ENCODE measurements at regions not wholly inside any gene's neighbourhood (a gene's known extent, or its start where the extent isn't known, plus 50 kb on each side); places are given as distances from the start of the nearest gene placed in this dataset.
"Not testable (repeated sequence)": the region's sequence is repeated elsewhere in the genome, so short reads cannot be mapped to it uniquely, and the experiment has no call there.

DNA sequence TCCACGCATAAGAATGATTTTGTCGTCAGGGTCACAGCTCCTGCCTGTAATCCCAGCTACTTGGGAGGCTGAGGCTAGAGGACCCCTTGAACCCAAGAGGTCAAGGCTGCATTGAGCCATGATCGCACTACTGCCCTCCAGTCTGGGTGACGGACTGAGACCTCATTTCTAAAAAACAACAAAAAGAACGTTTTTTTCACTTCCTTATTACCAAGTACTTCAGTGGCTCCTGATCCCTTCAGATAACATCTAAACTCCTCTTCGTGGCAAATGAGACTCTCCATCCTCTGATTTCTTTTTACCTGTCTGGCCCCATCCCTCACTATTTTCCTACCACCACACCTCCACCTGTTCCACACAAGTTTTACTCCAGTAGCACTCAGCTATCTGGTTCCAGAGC, 105.4 kb upstream of the TLK1 start:
- H3K36me3 Mint-ChIP-seq (ENCODE audit: low read depth) = peaks cover 2% of the 10 kb centered on the region
- no peaks in the 10 kb centered on the region for H3K27me3 Mint-ChIP-seq
- no peak overlapping the region for H3K27ac Mint-ChIP-seq
- DNase-seq = no peak
- ChIA-PET CTCF (no interaction called here), POLR2A (no interaction called here)
- H3K4me1 Mint-ChIP-seq = peaks cover under 1% of the 10 kb centered on the region
- H3K4me3 Mint-ChIP-seq = no peak overlapping the region
- H3K9me3 Mint-ChIP-seq = no peaks in the 10 kb centered on the region

GRCh38 chr2:171261529-171261928, 100.8 kb upstream of the TLK1 start:
- H3K4me3 Mint-ChIP-seq; CTCF ChIA-PET; H3K9me3 Mint-ChIP-seq; H3K27ac Mint-ChIP-seq; H3K27me3 Mint-ChIP-seq; DNase-seq; H3K36me3 Mint-ChIP-seq (ENCODE audit: low read depth): not testable (repeated sequence)
- peaks cover 13% of the 10 kb centered on the region for H3K4me1 Mint-ChIP-seq
- POLR2A ChIA-PET = interaction anchor here (0.8 kb wide), 1 partner anchor 12 kb away, joined by 3 read pairs; no protein-coding TSS in a partner anchor

- H3K36me3 Mint-ChIP-seq (ENCODE audit: low read depth) = peaks cover 2% of the 10 kb centered on the region
- no peak for DNase-seq
- H3K27ac Mint-ChIP-seq = peak overlapping the region; percentile 1
- ChIA-PET CTCF (interaction anchor here (1.2 kb wide), 1 partner anchor 155 kb away, joined by 5 read pairs; no protein-coding TSS in a partner anchor), POLR2A (interaction anchor here (0.6 to 1.2 kb wide), 4 partner anchors 12 to 99 kb away, joined by 3 to 5 read pairs (median 3); no protein-coding TSS in a partner anchor)
- H3K9me3 Mint-ChIP-seq = peaks cover 2% of the 10 kb centered on the region
- no peaks in the 10 kb centered on the region for H3K27me3 Mint-ChIP-seq
- peaks cover 13% of the 10 kb centered on the region for H3K4me1 Mint-ChIP-seq
- no peak overlapping the region for H3K4me3 Mint-ChIP-seq
Observed at GRCh38 chr2:171260471-171261424, 100.1 kb upstream of the TLK1 start.

GRCh38 chr2:171254666-171255065, 94.0 kb upstream of the TLK1 start:
- Mint-ChIP-seq H3K27ac (no peak overlapping the region), H3K27me3 (peaks cover 2% of the 10 kb centered on the region), H3K9me3 (peaks cover 6% of the 10 kb centered on the region), H3K4me1 (no peaks in the 10 kb centered on the region), H3K4me3 (no peak overlapping the region), H3K36me3 (ENCODE audit: low read depth) (no peaks in the 10 kb centered on the region)
- CTCF ChIA-PET = interaction anchor here (1.4 kb wide), 1 partner anchor 17 kb away, joined by 4 read pairs; no protein-coding TSS in a partner anchor
- no peak for DNase-seq
- POLR2A ChIA-PET = no interaction called here

- ChIA-PET POLR2A (no interaction called here), CTCF (interaction anchor here (0.9 to 1.4 kb wide), 2 partner anchors 17 to 111 kb away, joined by 4 read pairs; no protein-coding TSS in a partner anchor)
- peaks cover 2% of the 10 kb centered on the region for H3K4me1 Mint-ChIP-seq
- peaks cover 6% of the 10 kb centered on the region for H3K9me3 Mint-ChIP-seq
- H3K4me3 Mint-ChIP-seq = no peak overlapping the region
- DNase-seq = no peak
- no peaks in the 10 kb centered on the region for H3K36me3 Mint-ChIP-seq (ENCODE audit: low read depth)
- H3K27ac Mint-ChIP-seq = no peak overlapping the region
- peaks cover 4% of the 10 kb centered on the region for H3K27me3 Mint-ChIP-seq
Observed at GRCh38 chr2:171253900-171254650, 93.4 kb upstream of the TLK1 start.

- Mint-ChIP-seq H3K4me3 (no peak overlapping the region), H3K36me3 (ENCODE audit: low read depth) (no peaks in the 10 kb centered on the region), H3K27me3 (peaks cover 4% of the 10 kb centered on the region), H3K4me1 (peaks cover 10% of the 10 kb centered on the region), H3K27ac (no peak overlapping the region), H3K9me3 (peaks cover 6% of the 10 kb centered on the region)
- CTCF ChIA-PET = no interaction called here
- no peak for DNase-seq
- POLR2A ChIA-PET = no interaction called here
Observed at GRCh38 chr2:171253279-171253678, 92.6 kb upstream of the TLK1 start.

GRCh38 chr2:171249689-171250088, 89.0 kb upstream of the TLK1 start:
- H3K27ac Mint-ChIP-seq = no peak overlapping the region
- DNase-seq = no peak
- H3K4me3 Mint-ChIP-seq = no peak overlapping the region
- peaks cover 31% of the 10 kb centered on the region for H3K4me1 Mint-ChIP-seq
- CTCF ChIA-PET = no interaction called here
- H3K9me3 Mint-ChIP-seq = peaks cover 18% of the 10 kb centered on the region
- peaks cover 16% of the 10 kb centered on the region for H3K36me3 Mint-ChIP-seq (ENCODE audit: low read depth)
- H3K27me3 Mint-ChIP-seq = peaks cover 4% of the 10 kb centered on the region
- POLR2A ChIA-PET = interaction anchor here (1.0 to 2.0 kb wide), 2 partner anchors 12 to 90 kb away, joined by 3 to 5 read pairs; no protein-coding TSS in a partner anchor

DNA sequence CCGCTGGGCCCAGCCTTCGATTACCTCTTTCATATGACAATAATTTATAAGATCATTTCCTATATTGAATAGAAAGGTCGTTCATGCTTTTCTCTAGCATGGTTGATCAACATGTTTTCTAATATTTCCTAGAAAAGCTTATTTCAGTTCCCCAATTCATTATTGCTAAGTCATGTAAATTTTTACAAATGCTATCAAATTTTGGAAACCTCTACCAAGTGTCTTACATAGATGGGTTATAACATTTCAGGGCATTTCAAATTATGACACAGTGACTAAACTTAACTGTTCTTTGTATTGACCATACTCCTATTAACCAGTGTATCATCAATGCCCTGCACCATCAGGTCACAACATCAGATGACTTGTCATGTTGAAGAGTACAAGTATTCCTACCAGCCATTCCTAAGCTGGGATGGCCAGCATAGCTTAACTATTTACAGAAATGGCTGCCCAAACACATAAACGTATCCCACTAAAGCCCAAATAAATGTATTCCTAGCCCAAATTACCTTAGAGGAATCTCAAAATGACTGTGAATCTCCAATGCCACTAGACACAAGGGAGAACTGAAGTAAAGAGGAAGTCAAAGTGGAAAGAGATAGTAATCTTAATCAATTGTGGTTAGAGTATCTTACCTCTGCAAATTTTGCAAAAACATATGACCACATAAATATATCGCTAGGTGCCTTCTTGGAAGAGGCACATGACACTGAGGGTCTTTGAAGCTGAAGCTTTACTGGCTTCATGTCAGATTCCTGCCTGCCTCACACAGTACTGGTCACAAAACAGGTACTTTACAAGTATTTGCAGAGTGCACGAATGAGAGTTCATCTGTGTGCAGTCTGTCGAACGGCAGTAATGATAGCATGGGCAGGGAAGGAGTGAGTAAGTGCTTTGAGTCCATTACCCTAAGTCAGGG, 87.3 kb upstream of the TLK1 start:
- Mint-ChIP-seq H3K4me1 (peaks cover 34% of the 10 kb centered on the region), H3K27me3 (peaks cover 4% of the 10 kb centered on the region), H3K27ac (peak overlapping the region; percentile 44), H3K9me3 (peaks cover 16% of the 10 kb centered on the region), H3K4me3 (no peak overlapping the region), H3K36me3 (ENCODE audit: low read depth) (peaks cover 20% of the 10 kb centered on the region)
- POLR2A ChIA-PET = interaction anchor here (0.6 to 2.0 kb wide), 12 partner anchors 10 to 318 kb away, joined by 3 to 5 read pairs (median 4); partner anchors contain the start of gene METTL8
- DNase-seq = peak; percentile 16
- CTCF ChIA-PET = interaction anchor here (1.3 kb wide), 1 partner anchor 319 kb away, joined by 5 read pairs; the partner anchor contains the start of gene GORASP2

DNA sequence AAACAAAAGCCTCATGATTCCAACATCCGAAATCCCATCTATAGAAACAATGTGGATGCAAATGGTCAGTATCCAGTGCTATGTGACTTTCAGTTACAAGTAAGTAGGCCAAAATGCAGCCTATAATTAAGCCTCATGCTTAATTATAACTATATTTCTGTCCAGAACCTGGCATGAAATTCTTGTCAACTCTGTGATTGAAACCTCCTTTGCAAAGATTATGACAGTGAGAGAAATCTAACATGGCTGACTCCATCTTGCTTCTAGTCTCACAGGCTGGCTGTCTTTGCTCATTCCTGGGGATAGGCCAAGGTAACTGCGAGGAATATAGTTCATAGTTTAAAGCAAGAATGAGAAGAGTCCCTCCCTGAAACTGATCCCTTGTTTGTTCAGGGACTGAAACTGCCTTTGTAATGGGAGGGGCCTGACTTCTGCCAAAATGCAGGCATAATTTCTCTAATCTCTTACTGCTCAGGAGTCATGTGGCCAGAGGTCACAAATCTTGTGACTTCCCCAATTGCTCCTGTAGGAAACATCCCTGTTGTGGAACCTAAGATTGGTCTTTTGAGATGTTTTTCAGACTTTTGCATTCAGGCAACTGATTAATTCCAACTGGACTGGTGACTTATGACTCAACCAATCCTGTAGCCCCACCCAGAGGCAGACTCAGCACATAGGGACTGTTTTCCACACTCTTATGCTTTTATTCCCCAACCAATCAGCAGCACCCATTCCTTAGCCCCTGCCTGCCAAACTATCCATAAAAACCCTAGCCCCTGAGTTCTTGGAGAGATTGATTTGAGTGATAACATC, 84.5 kb upstream of the TLK1 start:
- CTCF ChIA-PET = no interaction called here
- Mint-ChIP-seq H3K9me3 (peaks cover 16% of the 10 kb centered on the region), H3K27me3 (peaks cover 4% of the 10 kb centered on the region), H3K27ac (no peak overlapping the region), H3K4me1 (peaks cover 34% of the 10 kb centered on the region), H3K4me3 (no peak overlapping the region), H3K36me3 (ENCODE audit: low read depth) (peaks cover 20% of the 10 kb centered on the region)
- DNase-seq = no peak
- POLR2A ChIA-PET = interaction anchor here (0.7 kb wide), 1 partner anchor 24 kb away, joined by 3 read pairs; no protein-coding TSS in a partner anchor

DNA sequence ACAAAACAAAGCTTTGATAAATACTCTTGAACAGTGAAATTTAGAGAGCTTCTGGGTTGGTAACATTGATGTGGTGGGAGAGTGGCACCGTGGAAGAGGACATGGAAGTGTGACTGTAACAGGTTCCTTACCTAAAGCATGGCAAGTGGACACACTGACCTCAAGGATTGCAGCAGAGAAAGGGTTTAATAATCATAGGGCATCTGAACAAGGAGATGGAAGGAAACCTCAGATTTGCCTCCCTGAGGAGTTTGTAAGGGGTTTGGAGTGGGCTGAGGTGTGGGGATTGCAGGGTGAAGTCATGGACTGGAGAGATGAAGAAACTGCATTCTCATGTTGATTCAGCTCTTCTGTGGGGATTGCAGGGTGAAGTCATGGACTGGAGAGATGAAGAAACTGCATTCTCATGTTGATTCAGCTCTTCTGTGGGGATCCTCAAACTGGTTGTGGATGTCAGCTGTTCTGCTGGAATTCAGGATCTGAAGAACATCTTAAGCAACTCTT, 83.8 kb upstream of the TLK1 start:
- peaks cover 34% of the 10 kb centered on the region for H3K4me1 Mint-ChIP-seq
- CTCF ChIA-PET = interaction anchor here (1.1 kb wide), 1 partner anchor 172 kb away, joined by 3 read pairs; no protein-coding TSS in a partner anchor
- POLR2A ChIA-PET = no interaction called here
- H3K27me3 Mint-ChIP-seq = peaks cover 2% of the 10 kb centered on the region
- peaks cover 16% of the 10 kb centered on the region for H3K9me3 Mint-ChIP-seq
- no peak overlapping the region for H3K4me3 Mint-ChIP-seq
- H3K27ac Mint-ChIP-seq = no peak overlapping the region
- H3K36me3 Mint-ChIP-seq (ENCODE audit: low read depth) = peaks cover 20% of the 10 kb centered on the region
- no peak for DNase-seq

GRCh38 chr2:171241771-171242170, 81.1 kb upstream of the TLK1 start:
- no peak for DNase-seq
- Mint-ChIP-seq H3K9me3 (peaks cover 13% of the 10 kb centered on the region), H3K27ac (no peak overlapping the region), H3K4me1 (peaks cover 14% of the 10 kb centered on the region), H3K27me3 (no peaks in the 10 kb centered on the region), H3K36me3 (ENCODE audit: low read depth) (peaks cover 17% of the 10 kb centered on the region), H3K4me3 (no peak overlapping the region)
- ChIA-PET CTCF (no interaction called here), POLR2A (interaction anchor here (0.6 kb wide), 1 partner anchor 133 kb away, joined by 4 read pairs; no protein-coding TSS in a partner anchor)

Measured in activated CD4-positive, alpha-beta memory T cell treated with anti-CD3 and anti-CD28 coated beads, Interleukin-2, amount 10 ng/mL, durations not matched to agents 7 days and 5 days (primary cell).